Heart left ventricle (tissue), 16 donors: ENCODE measurements at regions not wholly inside any gene's neighbourhood (a gene's known extent, or its start where the extent isn't known, plus 50 kb on each side); places are given as distances from the start of the nearest gene placed in this dataset.
A peak's percentile ranks its signal among the peaks of the same experiment; 100 is the strongest.

Experiments used
- ATAC-seq, 4 donors: fragments of 200-7000 bp; cut with Tn5 transposase; one replicate each; pipeline ENCODE4 v1.9.1; 2020 to 2022; ENCODE audit warnings: moderate library complexity in 4 of 4, mild to moderate bottlenecking in 3 of 4, moderate number of reproducible peaks in 1 of 4
- DNase-seq, 5 donors: peaks; one replicate each; pipeline ENCODE4 v3.0.0-alpha.2; 2020
- H3K27ac ChIP-seq, 12 donors: fragments of 200-600 bp; sonication (generic) in 4 of 12; one replicate each; pipeline versions ENCODE4 v1.5.0 to v1.8.0; 2016 to 2022; ENCODE audit warnings: mild to moderate bottlenecking in 2 of 12
- H3K27me3 ChIP-seq, 9 donors: fragments of 200-600 bp; sonication (generic) in 2 of 9; one replicate each; pipeline versions ENCODE4 v1.5.1 to v1.8.0; 2016 to 2022; ENCODE audit warnings: mild to moderate bottlenecking in 3 of 9
- H3K36me3 ChIP-seq, 9 donors: fragments of 200-600 bp; sonication (generic) in 2 of 9; one replicate each; pipeline versions ENCODE4 v1.5.0 to v1.8.0; 2018 to 2022; ENCODE audit warnings: mild to moderate bottlenecking in 2 of 9
- H3K4me1 ChIP-seq, 12 donors: fragments of 200-600 bp; sonication (generic) in 4 of 12; one replicate each; pipeline versions ENCODE4 v1.5.0 to v1.8.0; 2016 to 2022; ENCODE audit warnings: mild to moderate bottlenecking in 3 of 12
- H3K4me3 ChIP-seq, 12 donors: fragments of 200-600 bp; sonication (generic) in 4 of 12; one replicate each; pipeline versions ENCODE4 v1.5.0 to v1.8.0; 2017 to 2022; ENCODE audit warnings: mild to moderate bottlenecking in 9 of 12, moderate library complexity in 4 of 12
- H3K9me3 ChIP-seq, 12 donors: fragments of 200-600 bp; sonication (generic) in 4 of 12; one replicate each; pipeline versions ENCODE4 v1.5.0 to v1.8.0; 2016 to 2022; ENCODE audit warnings: mild to moderate bottlenecking in 1 of 12
- CTCF ChIP-seq, 12 donors: fragments of 200-600 bp; sonication (generic) in 4 of 12; IDR thresholded peaks; one replicate each; pipeline versions ENCODE4 v1.5.0 to v1.8.0; 2018 to 2022; ENCODE audit warnings: antibody characterized with exemption in 12 of 12, mild to moderate bottlenecking in 5 of 12
- POLR2A ChIP-seq, 2 donors: fragments of 450-650 bp; IDR thresholded peaks; one replicate each; pipeline ENCODE4 v1.6.1; 2017; ENCODE audit warnings: antibody characterized with exemption in 2 of 2, mild to moderate bottlenecking in 2 of 2, moderate library complexity in 2 of 2
- whole genome bisulfite sequencing, 4 donors: extraction: QIAGEN DNeasy Blood & Tissue Kit in 2 of 4; methylation state at CpG; one replicate each; pipeline versions ENCODE4 v1.1.5 to v1.1.7; 2013 to 2018; 5-methylcytosine and 5-hydroxymethylcytosine counted together
- intact Hi-C, 10 donors: fragments of 100-400 bp; cut with DNase I; formaldehyde crosslinking; loops; one replicate each; pipeline versions ENCODE4 v1.11.1 to v1.14.2; 2022
- donor health status: ischemic (EF 13 %, LVEDD 7.1; RV severe dilation, severe dysfunction).
- donor health status: healthy with polysubstance abuse.
- donor health status: DM: no; HTN: yes; CAD: no.
- donor health status: DM: no; HTN: no; CAD: no.
- donor health status: ischemic (EF 25% LVEDD 6.9; RV normal size, moderate dysfunction).
- donor health status: ischemic (EF 25% LVEDD 5.7; RV mildly dilated, moderate dysfunction).
- donor health status: healthy.
- donor health status: DM: yes; HTN: yes; CAD: no.
- donor health status: ischemic (EF 35%, LVEDD 5.7; RV mildly dilated, moderate dysfunction).
- donor health status: nonischemic (EF 11% LVEDD 7.7; RV severe dilation, severe dysfunction).
- donor health status: DM: yes; HTN: yes; CAD: no.
- donor health status: PGD.
- donor health status: ischemic (EF 29% LVEDD 5.4; RV normal size, mild dysfunction).
- donor health status: nonischemic (EF 23%, LVEDD 6.1; RV moderate dilation, normal function).

GRCh38 chr18:7514796-7515440, 52.2 kb upstream of the PTPRM start:
- intact Hi-C loops: no loop called here
- DNase-seq (no peak), ATAC-seq (peak in 1 of 4 donors; percentile 34)
- no peak for TF ChIP-seq POLR2A (IDR thresholded peaks at IDR 0.05)
- no peaks in the 10 kb centered on the region for H3K36me3 ChIP-seq
- H3K4me3 ChIP-seq: no peak overlapping the region
- H3K9me3 ChIP-seq: no peaks in the 10 kb centered on the region
- no peak overlapping the region for H3K27ac ChIP-seq
- H3K27me3 ChIP-seq: no peaks in the 10 kb centered on the region
- WGBS, 4 donors: 51 to 66% (median 60%) methylated on average over 11 of the region's 11 CpGs
- H3K4me1 ChIP-seq: peaks cover 0 to 24% (median 5%) of the 10 kb centered on the region in 12 donors

GRCh38 chr18:7516266-7517117, 50.6 kb upstream of the PTPRM start:
- H3K36me3 ChIP-seq: no peaks in the 10 kb centered on the region
- DNase-seq: no peak
- intact Hi-C loops: no loop called here
- no peak for TF ChIP-seq POLR2A (IDR thresholded peaks at IDR 0.05)
- TF ChIP-seq CTCF (IDR thresholded peaks at IDR 0.05): no peak
- no peaks in the 10 kb centered on the region for H3K9me3 ChIP-seq
- no peak for ATAC-seq
- H3K4me3 ChIP-seq: no peak overlapping the region
- H3K4me1 ChIP-seq: peaks cover 0 to 24% (median 5%) of the 10 kb centered on the region in 12 donors
- no peak overlapping the region for H3K27ac ChIP-seq
- H3K27me3 ChIP-seq: no peaks in the 10 kb centered on the region
- WGBS, 4 donors: 63 to 74% (median 72%) methylated on average over 9 of the region's 9 CpGs
